SH-SY5Y (cell line): ENCODE measurements at regions not wholly inside any gene's neighbourhood (a gene's known extent, or its start where the extent isn't known, plus 50 kb on each side); places are given as distances from the start of the nearest gene placed in this dataset.

Source experiments
- GATA2 ChIP-seq: IDR thresholded peaks from 2 replicates; pipeline ENCODE4 v1.6.1; 2011; ENCODE audit warnings: mild to moderate bottlenecking, low read depth, low read length
- GATA3 ChIP-seq: IDR thresholded peaks from 2 replicates; pipeline ENCODE4 v1.6.1; 2011; ENCODE audit warnings: low read depth, mild to moderate bottlenecking, low read length, moderate library complexity

GRCh38 chr5:5644249-5644648 lies 221.8 kb downstream of the ICE1 start:
- no peak for TF ChIP-seq GATA2
- no peak for TF ChIP-seq GATA3
